Psoas muscle (tissue), 7 donors: ENCODE measurements at regions not wholly inside any gene's neighbourhood (a gene's known extent, or its start where the extent isn't known, plus 50 kb on each side); places are given as distances from the start of the nearest gene placed in this dataset.
"Not testable (repeated sequence)": the region's sequence is repeated elsewhere in the genome, so short reads cannot be mapped to it uniquely, and the experiment has no call there.

Experiments used
- ATAC-seq, 4 donors: fragments of 200-7000 bp; cut with Tn5 transposase; one replicate each; pipeline ENCODE4 v1.9.1; 2020; ENCODE audit warnings: moderate library complexity in 3 of 4, mild to moderate bottlenecking in 2 of 4
- DNase-seq, 2 donors: peaks; one replicate each; pipeline ENCODE4 v3.0.0-alpha.2; 2020
- H3K27ac ChIP-seq: fragments of 200-600 bp; one replicate; pipeline ENCODE4 v1.8.0; 2022
- H3K27me3 ChIP-seq, 3 donors: fragments of 200-600 bp in 1 of 3; one replicate each; pipeline versions ENCODE4 v1.6.1 to v1.8.0; 2013 to 2022; ENCODE audit warnings: low read length in 2 of 3, mild to moderate bottlenecking in 2 of 3, moderate library complexity in 1 of 3; ENCODE audit not compliant: insufficient read depth in 3 of 3
- H3K36me3 ChIP-seq, 2 donors: fragments of 200-600 bp in 1 of 2; one replicate each; pipeline versions ENCODE4 v1.6.1 to v1.8.0; 2013 to 2022; ENCODE audit warnings: low read depth in 1 of 2, mild to moderate bottlenecking in 1 of 2, moderate library complexity in 1 of 2; ENCODE audit not compliant: insufficient read depth in 1 of 2
- H3K4me1 ChIP-seq: fragments of 200-600 bp; one replicate; pipeline ENCODE4 v1.8.0; 2022
- H3K4me3 ChIP-seq: fragments of 200-600 bp; one replicate; pipeline ENCODE4 v1.8.0; 2022; ENCODE audit warnings: mild to moderate bottlenecking
- H3K9me3 ChIP-seq: fragments of 200-600 bp; one replicate; pipeline ENCODE4 v1.8.0; 2022
- CTCF ChIP-seq: fragments of 200-600 bp; IDR thresholded peaks from one replicate; pipeline ENCODE4 v1.8.0; 2022; ENCODE audit warnings: antibody characterized with exemption
- WGBS, 3 donors: extraction: QIAGEN DNeasy Blood & Tissue Kit; methylation state at CpG; one replicate each; pipeline versions ENCODE4 v1.1.6 to v1.1.7; 2013; 5-methylcytosine and 5-hydroxymethylcytosine counted together
- intact Hi-C, 2 donors: fragments of 100-400 bp; cut with DNase I; formaldehyde crosslinking; loops; one replicate each; pipeline versions ENCODE4 v1.11.0 to v1.14.2; 2022
- donor health status: healthy with polysubstance abuse.
- donor health status: DM: no; HTN: no; CAD: no; lungs with moderate emphysema.
- donor health status: Bipolar disorder and iron deficiency.
- donor health status: healthy.
- donor health status: DM: yes; HTN: yes; CAD: no.
- donor health status: DM: no; HTN: no; CAD: no.
- donor health status: DM: yes; HTN: yes; CAD: no.

- peak in 1 of 4 donors; percentile 61 for ATAC-seq
- H3K9me3 ChIP-seq, H3K4me3 ChIP-seq, H3K36me3 ChIP-seq, H3K27me3 ChIP-seq, H3K4me1 ChIP-seq, H3K27ac ChIP-seq, intact Hi-C loops, DNase-seq: not testable (repeated sequence)
- WGBS, 3 donors = 42 to 46% (median 43%) methylated on average over 2 of the region's 2 CpGs
- peak; percentile 28 for TF ChIP-seq CTCF
Observed at GRCh38 chr4:118539412-118540077, 145.6 kb upstream of the METTL14 start.

GRCh38 chr4:118556576-118556975 lies 128.6 kb upstream of the METTL14 start:
- H3K9me3 ChIP-seq, H3K27ac ChIP-seq, H3K27me3 ChIP-seq, ATAC-seq, DNase-seq, H3K4me3 ChIP-seq, intact Hi-C loops, H3K4me1 ChIP-seq, H3K36me3 ChIP-seq: not testable (repeated sequence)
- WGBS, 3 donors = 75 to 84% (median 82%) methylated on average over 7 of the region's 7 CpGs

GRCh38 chr4:118557298-118557851 lies 127.8 kb upstream of the METTL14 start:
- DNase-seq (no peak), ATAC-seq (no peak)
- H3K4me1 ChIP-seq = no peaks in the 10 kb centered on the region
- TF ChIP-seq CTCF = no peak
- no peaks in the 10 kb centered on the region for H3K9me3 ChIP-seq
- no peaks in the 10 kb centered on the region for H3K27me3 ChIP-seq
- H3K4me3 ChIP-seq = no peak overlapping the region
- WGBS, 3 donors = 64 to 66% (median 65%) methylated on average over 8 of the region's 8 CpGs
- intact Hi-C loops = no loop called here
- H3K27ac ChIP-seq = no peak overlapping the region
- H3K36me3 ChIP-seq = no peaks in the 10 kb centered on the region

- ATAC-seq, H3K36me3 ChIP-seq, DNase-seq, H3K9me3 ChIP-seq, H3K4me3 ChIP-seq, H3K27me3 ChIP-seq, intact Hi-C loops, H3K27ac ChIP-seq, H3K4me1 ChIP-seq: not testable (repeated sequence)
- WGBS, 3 donors = 76 to 84% (median 80%) methylated on average over 4 to 5 of the region's 7 CpGs
Observed at GRCh38 chr4:118558188-118558587, 127.0 kb upstream of the METTL14 start.

GRCh38 chr4:118561559-118561958 lies 123.6 kb upstream of the METTL14 start:
- ATAC-seq, H3K4me1 ChIP-seq, H3K36me3 ChIP-seq, H3K4me3 ChIP-seq, intact Hi-C loops, H3K27ac ChIP-seq, DNase-seq, H3K27me3 ChIP-seq, H3K9me3 ChIP-seq: not testable (repeated sequence)

- WGBS, 3 donors = 13 to 19% (median 16%) methylated on average over 9 of the region's 9 CpGs
- H3K36me3 ChIP-seq, DNase-seq, H3K4me3 ChIP-seq, H3K27me3 ChIP-seq, ATAC-seq, H3K4me1 ChIP-seq, intact Hi-C loops, H3K27ac ChIP-seq, H3K9me3 ChIP-seq: not testable (repeated sequence)
Observed at GRCh38 chr4:118566003-118566513, 119.1 kb upstream of the METTL14 start.

- H3K9me3 ChIP-seq, ATAC-seq, H3K36me3 ChIP-seq, DNase-seq, H3K4me1 ChIP-seq, intact Hi-C loops, H3K4me3 ChIP-seq, H3K27ac ChIP-seq, H3K27me3 ChIP-seq: not testable (repeated sequence)
- 85 to 89% (median 88%) methylated on average over 10 of the region's 10 CpGs for WGBS, 3 donors
Observed at GRCh38 chr4:118572991-118573390, 112.2 kb upstream of the METTL14 start.

GRCh38 chr4:118574251-118574913 lies 110.8 kb upstream of the METTL14 start:
- ATAC-seq, H3K36me3 ChIP-seq, H3K4me3 ChIP-seq, DNase-seq, H3K9me3 ChIP-seq, intact Hi-C loops, H3K27ac ChIP-seq, H3K27me3 ChIP-seq, H3K4me1 ChIP-seq: not testable (repeated sequence)
- WGBS, 3 donors = 54 to 57% (median 57%) methylated on average over 3 of the region's 3 CpGs

- 40 to 58% (median 42%) methylated on average over 1 of the region's 1 CpG for WGBS, 3 donors
- H3K4me1 ChIP-seq, H3K27me3 ChIP-seq, DNase-seq, H3K9me3 ChIP-seq, H3K4me3 ChIP-seq, ATAC-seq, H3K27ac ChIP-seq, H3K36me3 ChIP-seq, intact Hi-C loops: not testable (repeated sequence)
Observed at GRCh38 chr4:118575057-118575456, 110.1 kb upstream of the METTL14 start.
